ENCODE measurements at regions not wholly inside any gene's neighbourhood (a gene's known extent, or its start where the extent isn't known, plus 50 kb on each side); places are given as distances from the start of the nearest gene placed in this dataset.
"Not testable (repeated sequence)": the region's sequence is repeated elsewhere in the genome, so short reads cannot be mapped to it uniquely, and the experiment has no call there.

GRCh38 chr5:21574438-21574837 lies 1278.7 kb downstream of the CDH12 start:
- no peak for DNase-seq
- H3K27ac Mint-ChIP-seq: no peak overlapping the region
- peaks cover 4% of the 10 kb centered on the region for H3K9me3 Mint-ChIP-seq
- H3K27me3 Mint-ChIP-seq: no peaks in the 10 kb centered on the region
- ATAC-seq (ENCODE audit: low read depth): no peak
- no peaks in the 10 kb centered on the region for H3K4me1 Mint-ChIP-seq
- TF ChIP-seq CTCF (IDR thresholded peaks at IDR 0.05): no peak
- ChIA-PET CTCF (no interaction called here), POLR2A (no interaction called here)
- intact Hi-C loops (cut with micrococcal nuclease): no loop called here
- H3K4me3 Mint-ChIP-seq: no peak overlapping the region
- H3K36me3 Mint-ChIP-seq (ENCODE audit: low read depth): peaks cover 2% of the 10 kb centered on the region

DNA sequence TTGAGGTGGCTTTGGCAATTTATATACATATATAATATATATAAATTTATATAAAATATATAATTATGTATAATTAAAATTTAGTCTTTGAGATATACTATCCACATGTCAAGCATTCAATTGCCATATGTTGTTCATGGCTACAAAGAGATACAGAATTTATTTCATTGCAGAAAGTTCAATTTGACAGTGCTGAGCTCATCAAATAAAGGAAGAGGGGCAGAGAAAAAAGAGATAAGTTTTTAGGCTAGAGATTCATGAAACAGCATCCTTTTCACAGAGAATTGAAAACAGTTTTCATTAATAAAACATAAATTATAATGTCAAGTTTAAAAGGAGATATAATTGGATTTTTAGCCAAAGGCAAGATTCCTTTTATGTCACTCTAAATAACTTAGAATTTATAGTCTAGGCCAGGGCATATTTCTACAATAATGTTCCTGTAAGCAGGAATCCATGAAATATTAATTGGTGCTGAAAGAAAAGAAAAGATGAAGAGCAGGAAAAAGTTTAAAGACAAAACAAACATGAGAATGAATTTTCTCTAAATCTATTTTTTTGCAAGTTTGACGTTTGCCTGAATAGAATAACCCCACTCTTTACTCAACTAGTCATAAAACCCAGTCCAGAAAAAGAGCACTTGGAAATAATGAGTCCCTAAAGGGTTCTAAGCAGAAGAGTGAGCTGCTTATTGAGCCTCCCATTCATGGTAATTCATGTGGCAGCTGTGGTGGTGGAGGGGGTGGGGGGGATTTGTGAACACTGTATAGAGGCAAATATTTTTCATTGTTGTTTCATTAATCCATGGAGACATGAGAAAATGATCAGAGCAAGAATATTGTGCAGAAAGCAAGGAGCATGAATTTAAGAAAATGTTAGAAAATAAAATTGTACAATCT lies 1279.5 kb downstream of the CDH12 start:
- peaks cover 2% of the 10 kb centered on the region for H3K9me3 Mint-ChIP-seq
- H3K27me3 Mint-ChIP-seq: no peaks in the 10 kb centered on the region
- DNase-seq: no peak
- peaks cover 1% of the 10 kb centered on the region for H3K36me3 Mint-ChIP-seq (ENCODE audit: low read depth)
- no peak for ATAC-seq (ENCODE audit: low read depth)
- TF ChIP-seq CTCF (IDR thresholded peaks at IDR 0.05): no peak
- POLR2A ChIA-PET: no interaction called here
- H3K4me1 Mint-ChIP-seq: no peaks in the 10 kb centered on the region
- no peak overlapping the region for H3K4me3 Mint-ChIP-seq
- no peak overlapping the region for H3K27ac Mint-ChIP-seq
- intact Hi-C loops (cut with micrococcal nuclease): no loop called here
- CTCF ChIA-PET: no interaction called here

GRCh38 chr5:21571196-21571595 lies 1281.9 kb downstream of the CDH12 start:
- ATAC-seq (ENCODE audit: low read depth); H3K4me3 Mint-ChIP-seq; H3K27me3 Mint-ChIP-seq; intact Hi-C loops (cut with micrococcal nuclease); DNase-seq; H3K27ac Mint-ChIP-seq; CTCF ChIA-PET; H3K36me3 Mint-ChIP-seq (ENCODE audit: low read depth); H3K4me1 Mint-ChIP-seq; POLR2A ChIA-PET; H3K9me3 Mint-ChIP-seq: not testable (repeated sequence)

DNA sequence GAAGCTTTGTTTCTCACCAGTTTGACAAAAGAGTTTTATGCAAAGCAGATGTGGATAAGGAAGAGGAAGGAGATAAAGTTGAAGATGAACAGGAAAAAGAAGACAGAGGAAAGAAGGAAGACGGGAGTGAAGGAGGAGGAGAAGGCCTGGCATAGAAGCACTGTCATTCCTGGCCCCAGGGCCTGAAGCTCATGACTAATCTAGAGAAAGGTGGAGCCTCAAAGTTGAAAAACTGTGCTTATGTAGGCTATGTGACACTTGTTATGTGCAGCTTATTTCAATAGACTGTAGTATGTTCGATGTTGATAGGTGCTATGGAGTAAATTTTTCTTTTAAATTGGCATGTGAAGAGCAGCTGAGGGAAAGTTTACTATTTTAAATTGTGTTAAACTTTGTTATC lies 1294.0 kb downstream of the CDH12 start:
- ATAC-seq (ENCODE audit: low read depth); H3K27me3 Mint-ChIP-seq; CTCF ChIA-PET; H3K9me3 Mint-ChIP-seq; H3K4me1 Mint-ChIP-seq; intact Hi-C loops (cut with micrococcal nuclease); DNase-seq; H3K27ac Mint-ChIP-seq; H3K4me3 Mint-ChIP-seq; POLR2A ChIA-PET: not testable (repeated sequence)
- H3K36me3 Mint-ChIP-seq (ENCODE audit: low read depth): peaks cover 11% of the 10 kb centered on the region

DNA sequence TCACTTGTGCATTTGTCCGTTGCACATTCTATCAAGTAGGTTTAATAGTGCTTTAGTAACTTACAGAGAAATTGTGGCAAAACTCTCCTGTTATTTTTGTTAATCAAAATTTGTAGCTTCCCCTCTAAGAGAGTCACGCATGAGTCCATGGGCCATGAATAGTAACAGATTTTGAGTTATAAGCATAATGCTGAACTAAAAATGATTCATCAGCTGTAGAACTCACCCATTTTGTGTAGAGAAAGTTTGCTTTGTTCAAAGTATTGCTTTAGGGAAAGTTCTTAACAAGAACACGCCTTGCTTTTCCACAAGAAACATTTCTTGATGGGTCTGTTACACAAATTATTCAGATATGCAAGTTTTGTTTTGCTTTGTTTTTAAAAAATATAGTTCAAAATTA lies 1300.9 kb downstream of the CDH12 start:
- H3K4me3 Mint-ChIP-seq; H3K36me3 Mint-ChIP-seq (ENCODE audit: low read depth); ATAC-seq (ENCODE audit: low read depth); DNase-seq; H3K9me3 Mint-ChIP-seq; CTCF ChIA-PET; H3K4me1 Mint-ChIP-seq; intact Hi-C loops (cut with micrococcal nuclease); POLR2A ChIA-PET; H3K27ac Mint-ChIP-seq; H3K27me3 Mint-ChIP-seq: not testable (repeated sequence)

DNA sequence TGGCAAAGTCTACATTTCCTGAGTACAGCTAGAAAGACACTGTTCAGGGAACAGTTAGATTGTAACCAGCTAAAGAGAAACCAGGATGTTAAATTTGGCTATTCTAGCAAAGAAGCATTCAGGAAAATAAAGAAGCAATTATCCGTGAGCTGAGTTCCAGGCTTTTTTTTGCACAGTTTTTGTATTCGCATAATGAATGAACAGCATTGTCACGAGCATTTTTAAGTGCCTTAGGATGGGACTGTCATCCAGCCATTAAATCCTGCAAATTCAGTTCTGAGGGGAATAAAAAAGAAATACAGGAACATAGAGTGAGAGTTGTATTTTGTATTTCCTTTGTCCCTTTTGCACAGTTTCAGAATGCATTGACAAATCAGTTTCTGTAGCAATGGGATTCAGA lies 1302.2 kb downstream of the CDH12 start:
- DNase-seq; POLR2A ChIA-PET; H3K27ac Mint-ChIP-seq; ATAC-seq (ENCODE audit: low read depth); H3K4me3 Mint-ChIP-seq; H3K27me3 Mint-ChIP-seq; H3K9me3 Mint-ChIP-seq; intact Hi-C loops (cut with micrococcal nuclease); H3K4me1 Mint-ChIP-seq; CTCF ChIA-PET; H3K36me3 Mint-ChIP-seq (ENCODE audit: low read depth): not testable (repeated sequence)

DNA sequence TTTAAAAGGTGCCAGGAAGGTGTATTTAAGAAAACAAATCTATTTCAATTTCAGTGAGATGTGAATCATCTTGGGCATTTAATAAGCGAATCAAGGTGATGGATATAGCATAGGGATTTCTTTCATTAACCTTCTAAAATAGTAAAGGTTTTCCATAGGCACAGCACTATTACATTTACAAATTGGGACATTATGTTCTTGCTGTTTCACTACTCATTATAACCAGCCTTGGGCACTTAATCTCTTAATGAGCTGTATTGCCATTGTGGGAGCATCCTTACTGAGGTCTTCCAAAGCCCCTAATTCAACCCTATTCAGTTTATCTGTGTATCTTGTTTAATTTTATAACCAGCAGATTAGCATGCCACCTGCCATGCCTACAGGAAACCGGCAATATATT lies 1305.5 kb downstream of the CDH12 start:
- intact Hi-C loops (cut with micrococcal nuclease); CTCF ChIA-PET; ATAC-seq (ENCODE audit: low read depth); H3K27ac Mint-ChIP-seq; H3K36me3 Mint-ChIP-seq (ENCODE audit: low read depth); H3K4me1 Mint-ChIP-seq; POLR2A ChIA-PET; DNase-seq; H3K27me3 Mint-ChIP-seq; H3K9me3 Mint-ChIP-seq; H3K4me3 Mint-ChIP-seq: not testable (repeated sequence)

DNA sequence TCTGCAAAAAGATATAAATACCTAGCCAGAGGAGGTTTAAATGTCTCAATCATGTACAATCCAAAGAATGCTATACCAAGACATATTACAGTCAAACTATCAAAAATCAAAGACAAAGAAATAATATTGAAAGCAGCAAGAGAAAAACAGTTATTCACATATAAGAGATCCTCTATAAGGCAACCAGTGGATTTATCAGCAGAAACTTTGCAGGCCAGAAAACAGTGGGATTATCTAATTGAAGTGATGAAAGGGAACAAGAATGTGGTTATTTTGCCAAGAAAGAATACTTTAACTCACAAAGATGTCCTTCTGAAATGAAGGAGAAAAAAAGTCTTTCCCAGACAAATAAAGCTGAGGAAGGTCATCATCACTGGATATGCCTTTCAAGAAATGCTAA lies 1318.0 kb downstream of the CDH12 start:
- H3K4me3 Mint-ChIP-seq; ATAC-seq (ENCODE audit: low read depth); H3K27ac Mint-ChIP-seq; DNase-seq; H3K9me3 Mint-ChIP-seq; H3K27me3 Mint-ChIP-seq; intact Hi-C loops (cut with micrococcal nuclease); H3K36me3 Mint-ChIP-seq (ENCODE audit: low read depth); CTCF ChIA-PET; H3K4me1 Mint-ChIP-seq; POLR2A ChIA-PET: not testable (repeated sequence)

DNA sequence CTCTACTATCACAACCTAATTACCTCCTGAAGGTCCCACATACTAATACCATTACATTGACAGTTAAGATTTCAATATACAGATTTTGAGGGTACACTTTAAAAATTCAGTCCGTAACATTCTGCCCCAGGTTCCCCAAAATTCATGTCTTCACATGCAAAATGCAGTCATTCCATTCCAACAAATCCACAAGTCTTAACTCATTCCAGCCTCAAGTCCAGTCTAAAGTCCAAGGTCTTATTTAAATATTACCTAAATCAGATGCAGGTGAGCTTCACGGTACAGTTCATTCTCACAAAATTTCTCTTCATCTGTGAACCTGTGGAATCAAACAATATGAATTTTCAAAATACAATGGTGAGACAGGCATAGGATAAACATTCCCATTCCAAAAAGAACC lies 1332.0 kb downstream of the CDH12 start:
- H3K9me3 Mint-ChIP-seq; H3K4me3 Mint-ChIP-seq; DNase-seq; H3K36me3 Mint-ChIP-seq (ENCODE audit: low read depth); ATAC-seq (ENCODE audit: low read depth); H3K27me3 Mint-ChIP-seq; POLR2A ChIA-PET; H3K27ac Mint-ChIP-seq; H3K4me1 Mint-ChIP-seq; intact Hi-C loops (cut with micrococcal nuclease); CTCF ChIA-PET: not testable (repeated sequence)

GRCh38 chr5:21496926-21497325 lies 1356.2 kb downstream of the CDH12 start:
- intact Hi-C loops (cut with micrococcal nuclease): not testable (repeated sequence)

GRCh38 chr5:21496056-21496455 lies 1357.1 kb downstream of the CDH12 start:
- peaks cover 27% of the 10 kb centered on the region for H3K36me3 Mint-ChIP-seq (ENCODE audit: low read depth)
- H3K27ac Mint-ChIP-seq; H3K4me3 Mint-ChIP-seq; intact Hi-C loops (cut with micrococcal nuclease); ATAC-seq (ENCODE audit: low read depth); DNase-seq; H3K9me3 Mint-ChIP-seq; POLR2A ChIA-PET; CTCF ChIA-PET; H3K4me1 Mint-ChIP-seq; H3K27me3 Mint-ChIP-seq: not testable (repeated sequence)

More at GRCh38 chr5:21496926-21497325, 1356.2 kb downstream of the CDH12 start:
- H3K4me1 Mint-ChIP-seq; DNase-seq; H3K9me3 Mint-ChIP-seq; CTCF ChIA-PET; ATAC-seq (ENCODE audit: low read depth); H3K27ac Mint-ChIP-seq; POLR2A ChIA-PET; H3K27me3 Mint-ChIP-seq; H3K4me3 Mint-ChIP-seq: not testable (repeated sequence)
- H3K36me3 Mint-ChIP-seq (ENCODE audit: low read depth): peaks cover 27% of the 10 kb centered on the region

Measured in activated B cell treated with CpG ODN at 0.5 μM for 24 hours (primary cell).